Coronary artery (tissue), 2 donors: ENCODE measurements at regions not wholly inside any gene's neighbourhood (a gene's known extent, or its start where the extent isn't known, plus 50 kb on each side); places are given as distances from the start of the nearest gene placed in this dataset.

ENCODE experiments used
- DNase-seq: peaks from one replicate; pipeline ENCODE4 v3.0.0-alpha.2; 2017; ENCODE audit warnings: low spot score
- H3K27ac ChIP-seq, 2 donors: fragments of 200-600 bp; sonication (generic); one replicate each; pipeline ENCODE4 v1.5.1; 2016 to 2019
- H3K4me3 ChIP-seq: fragments of 200-600 bp; sonication (generic); 2 replicates; pipeline ENCODE4 v1.5.1; 2016; ENCODE audit warnings: mild to moderate bottlenecking, moderate library complexity
- CTCF ChIP-seq: fragments of 200-600 bp; sonication (generic); IDR thresholded peaks from one replicate; pipeline ENCODE4 v1.5.1; 2019; ENCODE audit warnings: antibody characterized with exemption

GRCh38 chr13:112168761-112169160, 101.8 kb downstream of the SOX1 start:
- Histone ChIP-seq H3K27ac (no peak overlapping the region), H3K4me3 (no peak overlapping the region)
- TF ChIP-seq CTCF: no peak
- no peak for DNase-seq

GRCh38 chr13:112169941-112170822, 103.2 kb downstream of the SOX1 start:
- DNase-seq: peak; percentile 57
- H3K4me3 ChIP-seq: no peak overlapping the region
- H3K27ac ChIP-seq: no peak overlapping the region
- TF ChIP-seq CTCF: no peak

- no peak for TF ChIP-seq CTCF
- peak; percentile 54 for DNase-seq
- no peak overlapping the region for H3K4me3 ChIP-seq
- H3K27ac ChIP-seq: no peak overlapping the region
Observed at GRCh38 chr13:112170823-112171569, 104.0 kb downstream of the SOX1 start.

- H3K4me3 ChIP-seq: no peak overlapping the region
- DNase-seq: peak; percentile 36
- no peak for TF ChIP-seq CTCF
Observed at GRCh38 chr13:112171570-112171965, 104.6 kb downstream of the SOX1 start.

GRCh38 chr13:112172017-112172416, 105.1 kb downstream of the SOX1 start:
- Histone ChIP-seq H3K4me3 (no peak overlapping the region), H3K27ac (no peak overlapping the region)
- DNase-seq: peak; percentile 54
- TF ChIP-seq CTCF: no peak

More at GRCh38 chr13:112171570-112171965, 104.6 kb downstream of the SOX1 start:
- no peak overlapping the region for H3K27ac ChIP-seq

GRCh38 chr13:112172641-112173251, 105.8 kb downstream of the SOX1 start:
- TF ChIP-seq CTCF: no peak
- no peak overlapping the region for H3K27ac ChIP-seq
- H3K4me3 ChIP-seq: no peak overlapping the region
- DNase-seq: peak; percentile 28
